ENCODE measurements at regions not wholly inside any gene's neighbourhood (a gene's known extent, or its start where the extent isn't known, plus 50 kb on each side); places are given as distances from the start of the nearest gene placed in this dataset.
"Not testable (repeated sequence)": the region's sequence is repeated elsewhere in the genome, so short reads cannot be mapped to it uniquely, and the experiment has no call there.

GRCh38 chr3:16707260-16707659 lies 102.0 kb upstream of the DAZL start:
- in situ Hi-C loops (cut with MboI; ENCODE audit: low sequenced_read_pairs): no loop called here

DNA sequence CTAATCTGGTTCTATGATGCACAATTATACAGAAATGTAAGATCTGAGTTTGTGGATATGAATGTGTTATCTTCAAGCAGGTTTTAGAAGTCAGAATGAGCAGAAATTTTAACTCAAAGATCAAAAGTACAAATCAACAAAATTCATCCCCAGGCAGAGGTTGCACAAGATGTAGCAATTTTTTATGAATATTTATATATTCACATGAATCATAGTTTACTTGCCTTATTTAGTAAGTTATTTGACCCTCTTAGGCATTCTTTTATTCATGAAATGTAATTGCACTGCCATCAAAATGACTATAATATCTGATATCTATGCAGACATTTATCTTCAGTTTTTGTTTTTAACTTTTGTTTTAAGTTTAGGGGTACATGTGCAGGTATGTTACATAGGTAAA lies 103.1 kb upstream of the DAZL start:
- in situ Hi-C loops (cut with MboI; ENCODE audit: low sequenced_read_pairs): no loop called here

GRCh38 chr3:16711691-16712090 lies 106.5 kb upstream of the DAZL start:
- in situ Hi-C loops (cut with MboI; ENCODE audit: low sequenced_read_pairs): not testable (repeated sequence)

DNA sequence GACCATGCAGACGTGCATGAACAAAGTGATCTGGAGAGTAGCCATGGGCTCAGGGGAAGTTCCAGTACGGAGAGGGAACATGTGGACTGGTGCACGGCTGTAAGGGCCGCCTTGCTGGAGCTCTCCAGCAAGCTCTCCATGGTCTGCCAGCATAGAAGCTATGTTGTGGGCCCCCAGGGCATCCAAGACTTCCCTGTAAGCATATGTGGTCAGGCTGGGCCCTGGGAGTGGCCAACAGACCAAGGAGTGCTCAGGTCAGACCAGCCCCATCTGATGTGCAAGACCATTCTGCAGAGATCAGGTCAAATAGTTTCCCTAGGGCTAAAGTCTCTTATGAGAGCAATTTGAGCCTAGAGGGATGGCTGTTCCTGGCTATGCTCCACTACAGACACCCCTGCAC lies 110.1 kb upstream of the DAZL start:
- in situ Hi-C loops (cut with MboI; ENCODE audit: low sequenced_read_pairs): no loop called here

GRCh38 chr3:16719426-16719825 lies 114.2 kb upstream of the DAZL start:
- in situ Hi-C loops (cut with MboI; ENCODE audit: low sequenced_read_pairs): no loop called here

- in situ Hi-C loops (cut with MboI; ENCODE audit: low sequenced_read_pairs): no loop called here
Measured at GRCh38 chr3:16720367-16720940, 115.2 kb upstream of the DAZL start.

DNA sequence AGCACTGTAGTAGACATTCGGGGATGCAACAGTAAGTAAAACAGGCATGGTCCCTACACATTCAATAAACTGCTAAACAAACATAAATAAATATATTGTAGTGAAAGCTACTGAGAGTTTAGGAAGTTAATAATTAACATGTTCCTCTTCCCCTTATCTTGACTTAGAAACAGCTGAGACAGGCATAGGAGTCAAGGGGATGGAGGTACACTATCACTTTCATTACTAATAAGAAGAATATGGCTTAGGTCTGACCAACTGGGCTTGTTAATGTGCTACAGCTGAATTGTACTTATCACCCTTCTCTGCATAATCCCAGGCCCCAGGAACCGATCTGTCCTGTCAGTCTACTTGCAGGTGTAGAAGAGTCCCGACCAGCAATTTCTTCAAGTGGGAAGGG lies 116.3 kb upstream of the DAZL start:
- in situ Hi-C loops (cut with MboI; ENCODE audit: low sequenced_read_pairs): no loop called here

- in situ Hi-C loops (cut with MboI; ENCODE audit: low sequenced_read_pairs): no loop called here
Measured at GRCh38 chr3:16723978-16724377, 118.8 kb upstream of the DAZL start.

DNA sequence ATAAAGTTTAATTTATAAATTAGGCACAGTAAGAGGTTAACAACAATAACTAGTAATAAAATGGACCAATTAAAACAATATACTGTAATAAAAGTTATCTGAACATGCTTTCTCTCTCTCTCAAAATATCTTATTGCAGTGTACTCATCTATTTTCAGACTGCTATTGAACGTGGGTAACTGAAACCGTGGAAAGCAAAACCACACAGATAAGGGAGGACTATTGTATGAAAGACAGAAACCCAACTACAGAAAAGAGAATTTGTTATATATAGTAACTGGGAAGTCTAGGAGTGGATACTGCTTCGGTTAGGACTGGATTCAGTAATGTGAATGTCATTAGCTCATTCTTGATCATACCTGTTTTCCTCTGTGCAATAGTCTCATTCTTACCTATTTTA lies 119.3 kb upstream of the DAZL start:
- in situ Hi-C loops (cut with MboI; ENCODE audit: low sequenced_read_pairs): no loop called here

DNA sequence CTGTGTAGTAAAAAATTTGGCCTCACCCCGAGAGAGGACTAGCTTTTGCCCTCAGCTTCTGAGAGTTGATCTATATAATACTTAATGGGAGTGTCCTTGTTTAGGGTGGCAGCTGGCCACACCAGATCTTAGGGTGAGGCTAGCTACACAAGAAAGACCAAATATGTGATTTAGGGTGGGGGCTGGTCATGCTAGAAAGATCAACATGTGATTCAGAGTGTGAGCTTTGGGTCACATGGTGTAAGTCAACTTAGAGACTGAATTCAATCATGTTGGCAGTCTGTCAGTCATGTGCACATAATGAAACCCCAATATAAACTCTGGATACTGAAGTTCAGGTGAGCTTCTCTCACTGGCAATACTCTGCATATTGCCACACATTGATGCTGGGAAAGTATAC lies 120.7 kb upstream of the DAZL start:
- in situ Hi-C loops (cut with MboI; ENCODE audit: low sequenced_read_pairs): no loop called here

GRCh38 chr3:16728770-16729745 lies 123.8 kb upstream of the DAZL start:
- in situ Hi-C loops (cut with MboI; ENCODE audit: low sequenced_read_pairs): no loop called here

- in situ Hi-C loops (cut with MboI; ENCODE audit: low sequenced_read_pairs): no loop called here
Measured at GRCh38 chr3:16738451-16738850, 133.2 kb upstream of the DAZL start.

DNA sequence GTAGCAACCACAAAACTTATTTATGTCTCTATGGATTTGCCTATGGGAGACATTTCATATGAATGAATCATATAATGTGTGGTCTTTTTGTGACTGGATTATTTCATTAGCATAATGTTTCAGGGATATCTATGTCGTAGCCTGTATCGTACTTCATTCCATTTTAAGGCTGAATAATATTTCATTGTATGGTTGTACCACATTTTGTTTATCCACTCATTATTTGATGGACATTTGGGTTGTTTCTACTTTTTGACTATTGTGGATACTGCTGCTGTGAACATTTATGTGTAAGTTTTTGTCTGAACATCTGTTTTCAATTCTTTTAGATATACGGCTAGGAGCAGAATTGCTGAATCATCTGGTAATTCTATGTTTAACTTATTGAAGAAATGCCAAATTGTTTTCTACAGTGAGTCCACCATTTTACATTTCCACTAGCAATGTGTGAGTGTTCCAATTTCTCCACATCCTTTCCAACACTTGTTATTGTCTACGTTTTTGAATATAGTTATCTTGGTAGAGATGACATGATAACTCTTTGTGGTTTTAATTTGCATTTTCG lies 134.4 kb upstream of the DAZL start:
- in situ Hi-C loops (cut with MboI; ENCODE audit: low sequenced_read_pairs): no loop called here

GRCh38 chr3:16740515-16740914 lies 135.3 kb upstream of the DAZL start:
- in situ Hi-C loops (cut with MboI; ENCODE audit: low sequenced_read_pairs): no loop called here

GRCh38 chr3:16741103-16741758 lies 136.0 kb upstream of the DAZL start:
- in situ Hi-C loops (cut with MboI; ENCODE audit: low sequenced_read_pairs): no loop called here

DNA sequence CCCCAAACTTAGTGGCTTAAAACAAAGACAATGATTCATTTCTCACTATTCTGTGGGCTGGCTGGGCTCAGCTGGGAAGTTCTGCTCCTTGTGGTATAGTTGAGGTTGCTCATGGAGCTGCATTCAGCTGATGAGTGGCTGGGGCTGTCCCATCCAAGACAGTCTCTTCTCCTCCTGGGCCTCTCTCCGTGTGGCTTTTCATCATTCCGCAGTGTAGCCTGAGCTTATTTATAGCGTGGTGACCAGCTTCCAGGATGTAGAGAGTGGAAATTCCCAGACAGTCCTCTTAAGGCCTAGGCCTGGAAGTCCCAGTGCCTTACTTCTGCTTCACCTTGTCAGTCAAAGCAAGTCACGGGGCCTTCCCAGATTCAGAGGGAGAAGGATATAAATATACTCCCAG lies 136.7 kb upstream of the DAZL start:
- in situ Hi-C loops (cut with MboI; ENCODE audit: low sequenced_read_pairs): no loop called here

DNA sequence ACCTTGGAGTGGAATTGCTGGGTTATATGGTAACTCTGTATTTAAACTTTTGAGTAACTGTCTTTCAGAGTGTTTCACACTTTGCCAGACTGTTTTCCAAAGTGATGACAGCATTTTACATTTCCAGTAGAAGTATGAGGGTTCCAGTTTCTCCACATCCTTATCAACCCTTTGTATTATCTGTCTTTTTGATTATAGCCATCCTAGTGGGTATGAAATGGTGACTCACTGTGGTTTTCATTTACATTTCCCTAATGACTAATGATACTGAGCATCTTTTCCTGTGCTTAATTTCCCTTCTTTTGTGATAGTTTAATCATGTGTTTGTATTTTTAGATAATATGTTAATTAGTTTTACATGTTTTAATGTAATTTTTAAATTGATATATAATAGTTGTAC lies 138.1 kb upstream of the DAZL start:
- in situ Hi-C loops (cut with MboI; ENCODE audit: low sequenced_read_pairs): no loop called here

DNA sequence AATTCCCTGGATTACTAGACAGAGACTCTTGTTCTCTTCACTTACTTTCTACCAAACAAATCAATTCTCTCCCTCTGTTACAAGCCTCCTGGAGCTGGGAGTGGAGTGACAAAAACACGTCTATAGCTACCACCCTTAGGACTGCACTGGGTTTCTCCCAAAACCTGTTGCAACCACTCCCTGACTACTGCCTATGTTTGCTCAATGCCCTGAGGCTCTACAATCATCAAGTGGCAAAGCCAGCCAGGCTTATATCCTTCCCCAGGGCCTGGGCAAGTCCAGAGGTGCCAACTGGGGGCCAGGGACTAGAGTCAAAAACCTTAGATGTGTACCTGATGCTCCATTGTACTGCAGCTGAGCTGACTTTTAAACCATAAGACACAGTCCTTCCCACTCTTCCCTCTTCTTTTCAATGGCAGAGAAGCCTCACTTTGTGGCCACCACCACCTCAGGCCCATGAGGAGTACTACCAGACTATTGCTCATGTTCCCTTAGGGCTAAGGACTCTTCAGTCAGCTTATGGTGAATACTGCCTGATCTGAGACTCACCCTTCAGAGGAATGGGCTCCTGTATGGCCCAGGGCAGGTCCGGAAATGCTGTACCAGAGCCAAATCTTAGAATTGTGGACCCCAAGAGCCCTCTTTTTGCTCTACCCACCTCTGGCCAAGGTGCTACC lies 125.4 kb upstream of the PLCL2 start:
- in situ Hi-C loops (cut with MboI; ENCODE audit: low sequenced_read_pairs): no loop called here

DNA sequence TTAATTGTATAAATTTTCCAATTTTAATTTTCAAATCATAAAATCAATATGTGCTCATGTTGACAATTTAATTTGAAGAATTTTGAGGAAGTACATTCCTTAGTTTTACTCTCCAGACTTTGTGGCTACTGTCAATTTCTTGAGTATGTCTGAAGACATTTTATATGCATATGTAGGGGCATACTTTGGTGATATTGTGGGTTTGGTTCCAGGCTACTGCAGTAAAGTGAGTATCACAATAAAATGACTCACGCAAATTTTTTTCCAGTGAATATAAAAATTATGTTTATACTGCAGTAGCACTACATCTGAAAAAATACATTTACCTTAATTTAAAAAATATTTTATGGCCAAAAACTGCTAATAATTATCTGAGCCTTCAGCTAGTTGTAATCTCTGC lies 123.2 kb upstream of the PLCL2 start:
- in situ Hi-C loops (cut with MboI; ENCODE audit: low sequenced_read_pairs): no loop called here

GRCh38 chr3:16765661-16766060 lies 119.1 kb upstream of the PLCL2 start:
- in situ Hi-C loops (cut with MboI; ENCODE audit: low sequenced_read_pairs): no loop called here

DNA sequence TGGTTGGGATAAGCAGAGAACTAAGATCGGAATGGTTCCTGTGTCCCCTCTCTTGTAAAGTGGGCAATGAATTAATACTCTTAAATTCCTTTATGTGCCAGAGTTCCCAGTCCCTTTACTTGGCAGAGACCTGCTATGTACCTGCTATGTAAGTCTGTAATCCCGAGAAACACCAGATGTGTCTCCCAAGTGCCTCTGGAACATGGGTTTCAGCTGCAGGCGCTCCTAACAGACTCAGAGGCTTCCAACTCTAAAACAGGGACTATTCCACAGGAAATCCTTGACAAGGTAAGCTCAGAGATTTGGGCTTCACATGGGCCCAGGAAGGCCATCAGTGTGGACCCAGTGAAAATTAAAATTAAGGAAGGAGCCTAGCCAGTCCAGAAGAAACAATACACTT lies 117.7 kb upstream of the PLCL2 start:
- in situ Hi-C loops (cut with MboI; ENCODE audit: low sequenced_read_pairs): no loop called here

Data from HL-60/S4 treated with retinoic acid at 250 ng/mL for 4 days and 3 days (cell line).